T-helper 2 cell treated with Interferon-gamma antibody and Interleukin-4, amounts not matched to agents 5 μg/mL and 100 μg/mL, for 36 hours (primary cell): ENCODE measurements at regions not wholly inside any gene's neighbourhood (a gene's known extent, or its start where the extent isn't known, plus 50 kb on each side); places are given as distances from the start of the nearest gene placed in this dataset.
A peak's percentile ranks its signal among the peaks of the same experiment; 100 is the strongest.

Experiments
- DNase-seq: peaks from one replicate; pipeline ENCODE4 v3.0.0; 2021; ENCODE audit warnings: low spot score
- H3K27ac Mint-ChIP-seq: one replicate; pipeline ENCODE4 v1.8.0; 2021; ENCODE audit warnings: mild to moderate bottlenecking, mixed read lengths
- H3K27me3 Mint-ChIP-seq: one replicate; pipeline ENCODE4 v1.8.0; 2021; ENCODE audit warnings: low read depth, mixed read lengths
- H3K36me3 Mint-ChIP-seq: one replicate; pipeline ENCODE4 v1.8.0; 2021; ENCODE audit warnings: low read depth, mixed read lengths
- H3K4me1 Mint-ChIP-seq: one replicate; pipeline ENCODE4 v1.8.0; 2021; ENCODE audit warnings: low read depth, mixed read lengths
- H3K4me3 Mint-ChIP-seq: one replicate; pipeline ENCODE4 v1.8.0; 2022; ENCODE audit warnings: mild to moderate bottlenecking, moderate library complexity, mixed read lengths
- H3K9me3 Mint-ChIP-seq: one replicate; pipeline ENCODE4 v1.8.0; 2021; ENCODE audit warnings: mixed read lengths

- Mint-ChIP-seq H3K4me3 (no peak overlapping the region), H3K36me3 (no peaks in the 10 kb centered on the region), H3K27me3 (no peaks in the 10 kb centered on the region), H3K9me3 (no peaks in the 10 kb centered on the region), H3K4me1 (peaks cover 12% of the 10 kb centered on the region), H3K27ac (no peak overlapping the region)
- DNase-seq, result no peak
These were observed 255.0 kb downstream of the HACE1 start for GRCh38 chr6:104604685-104605084.

GRCh38 chr6:104603108-104603745 lies 256.5 kb downstream of the HACE1 start:
- Mint-ChIP-seq H3K36me3 (no peaks in the 10 kb centered on the region), H3K9me3 (no peaks in the 10 kb centered on the region), H3K4me1 (peaks cover 12% of the 10 kb centered on the region), H3K4me3 (no peak overlapping the region), H3K27me3 (no peaks in the 10 kb centered on the region), H3K27ac (no peak overlapping the region)
- peak; percentile 7 for DNase-seq

GRCh38 chr6:104601721-104602120 lies 258.0 kb downstream of the HACE1 start:
- H3K4me1 Mint-ChIP-seq, result peaks cover 12% of the 10 kb centered on the region
- no peaks in the 10 kb centered on the region for H3K36me3 Mint-ChIP-seq
- H3K27ac Mint-ChIP-seq, result no peak overlapping the region
- H3K4me3 Mint-ChIP-seq, result no peak overlapping the region
- no peak for DNase-seq
- H3K27me3 Mint-ChIP-seq, result no peaks in the 10 kb centered on the region
- H3K9me3 Mint-ChIP-seq, result no peaks in the 10 kb centered on the region

- no peak overlapping the region for H3K27ac Mint-ChIP-seq
- peaks cover 12% of the 10 kb centered on the region for H3K4me1 Mint-ChIP-seq
- H3K4me3 Mint-ChIP-seq, result no peak overlapping the region
- DNase-seq, result no peak
- H3K36me3 Mint-ChIP-seq, result no peaks in the 10 kb centered on the region
- H3K9me3 Mint-ChIP-seq, result no peaks in the 10 kb centered on the region
- no peaks in the 10 kb centered on the region for H3K27me3 Mint-ChIP-seq
These were observed 258.5 kb downstream of the HACE1 start for GRCh38 chr6:104601131-104601651.

- Mint-ChIP-seq H3K27me3 (no peaks in the 10 kb centered on the region), H3K4me3 (no peak overlapping the region), H3K36me3 (no peaks in the 10 kb centered on the region), H3K9me3 (no peaks in the 10 kb centered on the region), H3K4me1 (peaks cover 12% of the 10 kb centered on the region), H3K27ac (no peak overlapping the region)
- DNase-seq, result no peak
These were observed 259.1 kb downstream of the HACE1 start for GRCh38 chr6:104600639-104600931.

GRCh38 chr6:104599821-104600638 lies 259.7 kb downstream of the HACE1 start:
- H3K27ac Mint-ChIP-seq, result no peak overlapping the region
- H3K4me1 Mint-ChIP-seq, result peaks cover 12% of the 10 kb centered on the region
- no peaks in the 10 kb centered on the region for H3K27me3 Mint-ChIP-seq
- no peaks in the 10 kb centered on the region for H3K9me3 Mint-ChIP-seq
- DNase-seq, result no peak
- H3K4me3 Mint-ChIP-seq, result no peak overlapping the region
- H3K36me3 Mint-ChIP-seq, result no peaks in the 10 kb centered on the region

GRCh38 chr6:104597541-104598050 lies 262.1 kb downstream of the HACE1 start:
- no peak overlapping the region for H3K27ac Mint-ChIP-seq
- DNase-seq, result no peak

GRCh38 chr6:104596091-104596490 lies 263.6 kb downstream of the HACE1 start:
- no peaks in the 10 kb centered on the region for H3K4me1 Mint-ChIP-seq
- H3K4me3 Mint-ChIP-seq, result no peak overlapping the region
- H3K9me3 Mint-ChIP-seq, result no peaks in the 10 kb centered on the region
- H3K36me3 Mint-ChIP-seq, result no peaks in the 10 kb centered on the region
- no peaks in the 10 kb centered on the region for H3K27me3 Mint-ChIP-seq
- no peak overlapping the region for H3K27ac Mint-ChIP-seq
- no peak for DNase-seq

More at GRCh38 chr6:104597541-104598050, 262.1 kb downstream of the HACE1 start:
- H3K27me3 Mint-ChIP-seq, result no peaks in the 10 kb centered on the region
- H3K9me3 Mint-ChIP-seq, result no peaks in the 10 kb centered on the region
- no peak overlapping the region for H3K4me3 Mint-ChIP-seq
- peaks cover 2% of the 10 kb centered on the region for H3K4me1 Mint-ChIP-seq
- H3K36me3 Mint-ChIP-seq, result no peaks in the 10 kb centered on the region

GRCh38 chr6:104595311-104595820 lies 264.4 kb downstream of the HACE1 start:
- no peak for DNase-seq
- no peak overlapping the region for H3K4me3 Mint-ChIP-seq
- H3K9me3 Mint-ChIP-seq, result no peaks in the 10 kb centered on the region
- H3K4me1 Mint-ChIP-seq, result no peaks in the 10 kb centered on the region
- H3K27ac Mint-ChIP-seq, result no peak overlapping the region
- no peaks in the 10 kb centered on the region for H3K27me3 Mint-ChIP-seq
- no peaks in the 10 kb centered on the region for H3K36me3 Mint-ChIP-seq

GRCh38 chr6:104591573-104592334 lies 268.0 kb downstream of the HACE1 start:
- Mint-ChIP-seq H3K4me1 (no peaks in the 10 kb centered on the region), H3K9me3 (no peaks in the 10 kb centered on the region), H3K4me3 (no peak overlapping the region), H3K27ac (no peak overlapping the region), H3K27me3 (no peaks in the 10 kb centered on the region), H3K36me3 (no peaks in the 10 kb centered on the region)
- no peak for DNase-seq

- Mint-ChIP-seq H3K27ac (no peak overlapping the region), H3K4me3 (no peak overlapping the region), H3K36me3 (no peaks in the 10 kb centered on the region), H3K9me3 (no peaks in the 10 kb centered on the region), H3K4me1 (no peaks in the 10 kb centered on the region), H3K27me3 (no peaks in the 10 kb centered on the region)
- DNase-seq, result no peak
These were observed 269.8 kb downstream of the HACE1 start for GRCh38 chr6:104589940-104590339.

GRCh38 chr6:104585646-104586045 lies 274.1 kb downstream of the HACE1 start:
- no peak overlapping the region for H3K27ac Mint-ChIP-seq
- H3K9me3 Mint-ChIP-seq, result no peaks in the 10 kb centered on the region

GRCh38 chr6:104580452-104580851 lies 279.3 kb downstream of the HACE1 start:
- no peak overlapping the region for H3K27ac Mint-ChIP-seq
- H3K9me3 Mint-ChIP-seq, result no peaks in the 10 kb centered on the region
- H3K27me3 Mint-ChIP-seq, result peaks cover 2% of the 10 kb centered on the region
- DNase-seq, result no peak
- H3K4me1 Mint-ChIP-seq, result no peaks in the 10 kb centered on the region
- H3K36me3 Mint-ChIP-seq, result no peaks in the 10 kb centered on the region
- H3K4me3 Mint-ChIP-seq, result no peak overlapping the region

More at GRCh38 chr6:104585646-104586045, 274.1 kb downstream of the HACE1 start:
- Mint-ChIP-seq H3K36me3 (no peaks in the 10 kb centered on the region), H3K4me3 (no peak overlapping the region), H3K4me1 (no peaks in the 10 kb centered on the region), H3K27me3 (no peaks in the 10 kb centered on the region)
- DNase-seq, result no peak
